IPS DF 19.7 (cell line): ENCODE measurements at regions not wholly inside any gene's neighbourhood (a gene's known extent, or its start where the extent isn't known, plus 50 kb on each side); places are given as distances from the start of the nearest gene placed in this dataset.
"Not testable (repeated sequence)": the region's sequence is repeated elsewhere in the genome, so short reads cannot be mapped to it uniquely, and the experiment has no call there.

ENCODE experiments used
- DNase-seq: peaks from one replicate; pipeline ENCODE4 v3.0.0-alpha.2; 2013; ENCODE audit warnings: low read depth, low spot score

DNA sequence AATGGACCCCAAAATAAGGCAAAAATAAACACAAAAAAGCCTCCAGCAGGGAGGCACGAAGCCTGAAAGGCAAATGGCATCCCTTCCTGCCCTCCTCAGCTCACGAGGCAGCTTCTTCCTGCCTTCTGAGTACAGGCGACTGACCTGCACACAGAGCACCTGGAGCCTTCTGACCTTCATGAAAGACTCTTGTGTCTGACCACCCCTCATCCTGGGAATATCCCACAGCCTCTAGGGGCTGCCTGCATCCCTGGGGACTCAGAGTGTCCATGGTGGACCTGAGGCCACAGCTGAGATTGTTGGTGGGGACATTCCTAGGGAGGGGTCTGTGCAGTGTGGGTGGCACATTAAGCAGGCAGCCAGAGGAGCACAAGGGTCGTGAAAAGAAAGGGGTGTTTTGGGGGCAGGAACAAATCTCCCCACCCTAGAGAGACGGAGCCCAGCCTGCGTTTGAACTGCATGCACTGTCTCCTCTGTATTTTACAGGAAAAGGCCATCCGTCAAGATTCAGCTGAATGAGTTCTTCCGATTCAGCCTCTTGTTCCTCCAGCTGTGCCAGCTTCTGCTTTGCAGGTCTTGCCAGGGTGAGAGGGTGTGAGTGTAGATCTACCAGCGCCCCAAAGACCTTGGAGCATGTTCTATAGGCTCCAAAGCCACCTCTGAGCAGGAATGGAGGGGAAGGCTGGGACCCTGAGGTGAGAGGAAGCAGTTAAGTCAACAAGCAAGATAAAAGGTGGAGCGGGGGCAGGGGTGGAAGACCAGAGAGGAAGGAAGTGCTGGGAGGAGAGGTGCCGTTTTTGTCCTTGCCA is 80.4 kb upstream of the MEF2A start:
- DNase-seq, result no peak

GRCh38 chr15:99485992-99486370 is 79.8 kb upstream of the MEF2A start:
- DNase-seq, result no peak

DNA sequence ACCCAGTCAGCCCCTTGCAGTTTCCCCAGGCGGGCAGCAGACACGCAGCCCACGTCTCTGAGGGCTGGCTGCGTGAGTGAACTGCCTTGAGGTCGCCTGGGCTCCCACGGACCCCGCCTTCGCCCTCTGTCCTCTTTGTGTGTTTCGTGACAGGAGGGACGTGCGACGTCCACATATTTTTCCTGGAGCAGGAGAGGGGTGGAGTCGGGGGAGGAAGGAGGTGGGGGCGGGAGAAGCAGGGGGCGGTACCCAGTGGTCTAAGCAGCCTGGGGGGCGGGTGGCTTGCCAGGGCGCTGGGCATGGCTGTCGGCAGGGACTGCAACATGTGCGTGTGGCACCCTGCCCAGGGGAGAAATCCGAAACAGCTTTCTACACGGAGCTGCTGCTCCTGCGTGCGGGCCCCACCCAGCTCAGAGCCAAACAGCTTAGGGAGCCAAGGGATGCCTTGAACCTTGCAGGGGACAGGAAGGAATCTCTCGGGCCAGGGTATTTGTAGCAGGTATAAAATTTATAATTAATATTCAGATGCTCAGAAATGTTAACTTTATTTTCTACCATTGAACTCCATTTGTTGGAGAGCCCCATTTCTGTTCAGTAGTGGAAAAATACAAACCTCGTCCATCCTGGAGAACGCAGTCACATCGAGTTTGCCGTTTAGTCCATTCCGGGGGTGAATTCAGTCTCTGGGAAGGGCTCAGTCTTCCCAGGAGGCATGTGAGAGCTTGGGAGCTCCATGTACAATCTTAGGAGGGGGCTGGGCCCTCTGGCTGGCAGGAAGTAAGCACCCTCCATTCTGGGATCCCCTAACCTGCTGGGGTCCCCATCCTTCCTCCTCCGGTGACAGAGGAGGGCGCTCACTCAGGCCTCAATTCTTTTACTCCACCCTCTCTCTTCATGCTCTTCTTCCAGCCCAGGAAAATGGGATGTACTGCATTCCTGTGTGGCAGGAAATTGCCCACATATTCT is 79.1 kb upstream of the MEF2A start:
- DNase-seq, result no peak

DNA sequence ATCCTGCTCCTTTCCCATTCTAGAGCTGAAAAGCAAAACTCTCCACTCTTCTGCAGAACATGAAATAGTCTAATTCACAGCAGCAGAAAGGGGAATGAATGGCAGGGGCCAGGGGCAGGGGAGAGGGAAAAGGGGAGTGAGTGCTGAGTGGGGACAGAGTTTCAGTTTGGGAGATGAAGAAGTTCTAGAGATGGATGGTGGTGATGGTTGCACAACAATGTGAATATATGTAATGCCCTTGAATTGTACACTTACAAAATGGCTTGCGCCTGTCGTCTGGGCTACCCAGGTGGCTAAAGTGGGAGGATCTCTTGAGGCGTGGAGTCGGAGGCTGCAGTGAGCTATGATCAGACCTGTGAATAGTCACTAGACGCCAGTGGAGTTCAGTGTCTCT is 78.5 kb upstream of the MEF2A start:
- no peak for DNase-seq

- DNase-seq, result no peak
These were observed 73.5 kb upstream of the MEF2A start for GRCh38 chr15:99492275-99492674.

DNA sequence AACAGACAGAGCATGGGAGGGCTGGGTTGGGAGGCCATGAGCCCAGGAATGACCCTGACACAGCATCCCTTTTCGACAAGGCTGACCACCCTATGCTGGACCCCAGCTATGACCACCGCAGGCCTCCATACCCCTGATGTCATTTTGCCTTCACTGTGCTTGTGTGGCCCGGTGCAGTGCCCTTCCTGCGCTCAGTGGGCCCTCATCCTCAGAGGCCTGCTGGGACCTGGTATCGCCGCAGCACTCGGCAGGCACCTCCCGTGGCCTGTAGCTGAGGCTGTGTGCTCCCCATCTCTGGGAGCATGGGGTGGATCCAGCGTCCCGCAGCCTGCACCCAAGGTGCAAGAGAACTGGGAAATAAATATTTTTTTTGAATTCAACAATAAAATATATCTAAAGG is 73.1 kb upstream of the MEF2A start:
- no peak for DNase-seq

GRCh38 chr15:99493461-99493860 is 72.3 kb upstream of the MEF2A start:
- DNase-seq, result no peak

- DNase-seq, result not testable (repeated sequence)
These were observed 71.1 kb upstream of the MEF2A start for GRCh38 chr15:99494536-99495233.

GRCh38 chr15:99495430-99496301 is 70.1 kb upstream of the MEF2A start:
- DNase-seq, result no peak

DNA sequence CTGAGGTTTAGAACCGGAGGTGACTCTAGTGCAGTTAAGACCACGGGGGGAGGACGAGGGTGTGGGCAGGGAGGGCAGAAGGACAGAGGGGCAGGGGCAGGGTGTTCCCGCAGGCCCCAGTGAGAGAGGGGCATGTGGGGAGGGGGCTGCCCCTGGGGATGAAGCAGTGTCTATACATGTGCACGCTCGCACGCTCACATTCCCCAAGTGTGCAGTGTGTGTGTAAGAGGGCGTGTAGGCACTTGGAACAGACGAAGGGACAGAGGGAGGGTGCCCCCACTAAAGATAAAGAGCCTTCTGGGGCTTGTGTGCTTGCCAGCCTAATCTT is 69.5 kb upstream of the MEF2A start:
- DNase-seq, result no peak

- no peak for DNase-seq
These were observed 63.6 kb upstream of the MEF2A start for GRCh38 chr15:99502182-99502581.

DNA sequence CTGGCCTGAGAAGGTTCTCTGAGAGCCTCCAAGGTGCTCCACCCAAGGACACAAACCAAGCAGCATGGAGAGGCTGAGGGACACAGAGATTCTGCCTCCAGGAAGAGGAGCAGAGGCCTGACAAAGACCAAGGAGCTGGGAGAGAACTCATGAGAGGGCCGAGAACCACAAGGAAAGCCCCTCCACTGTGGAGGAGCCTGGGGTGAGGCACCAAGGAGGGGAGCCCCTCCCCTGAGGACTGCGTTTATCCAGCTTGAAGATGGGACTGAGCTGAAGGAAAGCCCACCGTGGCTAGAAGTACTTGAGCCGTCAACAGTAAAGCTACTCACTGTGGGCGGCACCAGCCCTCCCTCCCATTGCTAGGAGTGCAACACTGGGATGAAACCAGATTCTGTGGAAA is 63.1 kb upstream of the MEF2A start:
- DNase-seq, result no peak

DNA sequence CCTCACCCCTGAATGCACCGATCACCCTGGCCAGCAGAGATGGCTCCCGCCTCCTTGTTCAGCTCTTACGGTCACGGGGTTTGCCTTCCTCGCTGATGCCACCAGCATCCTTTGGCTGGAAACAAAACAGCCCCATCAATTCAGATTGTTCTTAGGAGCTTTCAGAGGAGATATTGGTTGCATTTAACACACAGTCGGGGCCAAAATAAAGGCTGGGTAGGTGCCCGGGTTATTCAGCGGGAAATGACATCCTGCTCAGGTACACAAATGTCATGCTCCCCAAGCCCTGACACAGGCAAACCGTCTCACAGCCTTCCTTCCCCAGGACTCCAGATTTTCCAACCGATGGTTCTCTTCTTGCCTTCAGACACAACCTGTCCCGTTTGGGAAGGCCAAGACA is 62.4 kb upstream of the MEF2A start:
- DNase-seq, result no peak

GRCh38 chr15:99504071-99504822 is 61.5 kb upstream of the MEF2A start:
- DNase-seq, result no peak

- DNase-seq, result no peak
These were observed 60.8 kb upstream of the MEF2A start for GRCh38 chr15:99504823-99505551.

- DNase-seq, result no peak
These were observed 59.4 kb upstream of the MEF2A start for GRCh38 chr15:99506399-99506798.

DNA sequence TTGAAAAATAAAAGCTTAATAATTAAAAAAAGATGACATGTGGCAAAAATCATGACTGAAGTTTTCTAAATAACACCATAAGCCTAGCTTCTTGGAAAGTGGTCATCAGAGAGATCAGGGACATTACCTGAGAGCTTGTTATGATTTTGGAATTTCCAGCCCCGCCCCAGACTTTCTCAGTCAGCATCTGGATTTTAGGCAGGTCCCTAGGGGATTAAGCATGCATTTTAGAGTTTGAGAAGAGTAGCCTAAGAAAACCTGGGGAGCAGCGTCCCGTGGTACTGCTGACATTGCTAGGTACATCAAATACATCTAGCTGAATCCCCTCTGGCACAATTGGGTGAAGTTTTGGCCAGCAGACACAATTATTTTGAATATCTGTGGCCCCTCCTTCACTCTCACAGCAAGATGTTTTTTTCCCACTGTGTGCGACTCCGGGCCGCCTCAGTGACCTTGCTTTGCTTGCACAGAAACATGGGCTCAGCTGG is 58.7 kb upstream of the MEF2A start:
- DNase-seq, result no peak

GRCh38 chr15:99507504-99508310 is 58.1 kb upstream of the MEF2A start:
- no peak for DNase-seq

- DNase-seq, result no peak
These were observed 57.5 kb upstream of the MEF2A start for GRCh38 chr15:99508311-99508645.
